ENCODE measurements at regions not wholly inside any gene's neighbourhood (a gene's known extent, or its start where the extent isn't known, plus 50 kb on each side); places are given as distances from the start of the nearest gene placed in this dataset.

GRCh38 chr12:59036973-59037762, 116.9 kb upstream of the LRIG3 start:
- H3K27ac ChIP-seq (ENCODE audit: low read depth, low read length), result no peak overlapping the region
- no CpG with 5 or more reads among the region's 5 CpGs for WGBS (ENCODE audit: extremely low coverage, insufficient coverage, low lambda C conversion rate)
- no peak overlapping the region for H3K4ac ChIP-seq (ENCODE audit: low read depth, low read length)
- no peaks in the 10 kb centered on the region for H3K79me1 ChIP-seq (ENCODE audit: low read length)
- H3K23ac ChIP-seq (ENCODE audit: low read length), result no peak overlapping the region
- no peak overlapping the region for H3K4me3 ChIP-seq (ENCODE audit: low read length)
- H2BK120ac ChIP-seq (ENCODE audit: low read depth, low read length), result no peak overlapping the region
- no peak overlapping the region for H4K5ac ChIP-seq (ENCODE audit: low read length)
- H2AK5ac ChIP-seq (ENCODE audit: low read length), result no peak overlapping the region
- no peak overlapping the region for H3K18ac ChIP-seq (ENCODE audit: low read length)
- no peak overlapping the region for H3K9ac ChIP-seq (ENCODE audit: low read length)
- H2BK5ac ChIP-seq (ENCODE audit: low read length), result no peak overlapping the region
- H3K79me2 ChIP-seq (ENCODE audit: control insufficient read depth, insufficient read depth, low read length), result no peaks in the 10 kb centered on the region
- H2BK15ac ChIP-seq (replicated peaks; ENCODE audit: low read depth), result no peak overlapping the region
- H3K36me3 ChIP-seq (ENCODE audit: control insufficient read depth, insufficient read depth, low read length), result no peaks in the 10 kb centered on the region
- DNase-seq, result no peak
- H3K4me1 ChIP-seq (ENCODE audit: control insufficient read depth, low read depth, low read length), result no peaks in the 10 kb centered on the region
- H3K27me3 ChIP-seq (ENCODE audit: insufficient read depth, low read length, poor library complexity), result no peaks in the 10 kb centered on the region
- H4K8ac ChIP-seq (ENCODE audit: low read depth, low read length), result no peak overlapping the region
- no peak overlapping the region for H3K56ac ChIP-seq (ENCODE audit: low read length)
- no peak overlapping the region for H3K4me2 ChIP-seq (ENCODE audit: low read length)

GRCh38 chr12:59036347-59036746, 116.0 kb upstream of the LRIG3 start:
- Histone ChIP-seq H3K4ac (ENCODE audit: low read depth, low read length) (no peak overlapping the region), H2BK120ac (ENCODE audit: low read depth, low read length) (no peak overlapping the region)
- WGBS (ENCODE audit: extremely low coverage, insufficient coverage, low lambda C conversion rate), result no CpG with 5 or more reads among the region's 2 CpGs

GRCh38 chr12:59031313-59031712, 111.0 kb upstream of the LRIG3 start:
- no peaks in the 10 kb centered on the region for H3K36me3 ChIP-seq (ENCODE audit: control insufficient read depth, insufficient read depth, low read length)
- no peak for DNase-seq
- H2AK5ac ChIP-seq (ENCODE audit: low read length), result no peak overlapping the region
- no peak overlapping the region for H3K4me3 ChIP-seq (ENCODE audit: low read length)
- no peak overlapping the region for H3K27ac ChIP-seq (ENCODE audit: low read depth, low read length)
- H2BK5ac ChIP-seq (ENCODE audit: low read length), result no peak overlapping the region
- H3K27me3 ChIP-seq (ENCODE audit: insufficient read depth, low read length, poor library complexity), result no peaks in the 10 kb centered on the region
- H3K18ac ChIP-seq (ENCODE audit: low read length), result no peak overlapping the region
- no peak overlapping the region for H2BK120ac ChIP-seq (ENCODE audit: low read depth, low read length)
- no peak overlapping the region for H3K4ac ChIP-seq (ENCODE audit: low read depth, low read length)
- no peak overlapping the region for H4K5ac ChIP-seq (ENCODE audit: low read length)
- no peaks in the 10 kb centered on the region for H3K79me2 ChIP-seq (ENCODE audit: control insufficient read depth, insufficient read depth, low read length)
- H3K23ac ChIP-seq (ENCODE audit: low read length), result no peak overlapping the region
- no peaks in the 10 kb centered on the region for H3K79me1 ChIP-seq (ENCODE audit: low read length)
- H2BK15ac ChIP-seq (replicated peaks; ENCODE audit: low read depth), result no peak overlapping the region
- no peak overlapping the region for H3K56ac ChIP-seq (ENCODE audit: low read length)
- H3K4me1 ChIP-seq (ENCODE audit: control insufficient read depth, low read depth, low read length), result no peaks in the 10 kb centered on the region
- no peak overlapping the region for H3K4me2 ChIP-seq (ENCODE audit: low read length)
- H4K8ac ChIP-seq (ENCODE audit: low read depth, low read length), result no peak overlapping the region
- no peak overlapping the region for H3K9ac ChIP-seq (ENCODE audit: low read length)

More at GRCh38 chr12:59036347-59036746, 116.0 kb upstream of the LRIG3 start:
- no peak overlapping the region for H3K18ac ChIP-seq (ENCODE audit: low read length)
- H3K9ac ChIP-seq (ENCODE audit: low read length), result no peak overlapping the region
- no peaks in the 10 kb centered on the region for H3K4me1 ChIP-seq (ENCODE audit: control insufficient read depth, low read depth, low read length)
- no peak overlapping the region for H3K27ac ChIP-seq (ENCODE audit: low read depth, low read length)
- no peaks in the 10 kb centered on the region for H3K79me1 ChIP-seq (ENCODE audit: low read length)
- no peak overlapping the region for H2BK15ac ChIP-seq (replicated peaks; ENCODE audit: low read depth)
- DNase-seq, result no peak
- H4K8ac ChIP-seq (ENCODE audit: low read depth, low read length), result no peak overlapping the region
- no peak overlapping the region for H4K5ac ChIP-seq (ENCODE audit: low read length)
- H3K56ac ChIP-seq (ENCODE audit: low read length), result no peak overlapping the region
- no peaks in the 10 kb centered on the region for H3K79me2 ChIP-seq (ENCODE audit: control insufficient read depth, insufficient read depth, low read length)
- no peak overlapping the region for H3K4me2 ChIP-seq (ENCODE audit: low read length)
- no peak overlapping the region for H3K4me3 ChIP-seq (ENCODE audit: low read length)
- no peak overlapping the region for H2AK5ac ChIP-seq (ENCODE audit: low read length)
- H3K27me3 ChIP-seq (ENCODE audit: insufficient read depth, low read length, poor library complexity), result no peaks in the 10 kb centered on the region
- H3K36me3 ChIP-seq (ENCODE audit: control insufficient read depth, insufficient read depth, low read length), result no peaks in the 10 kb centered on the region
- no peak overlapping the region for H2BK5ac ChIP-seq (ENCODE audit: low read length)
- no peak overlapping the region for H3K23ac ChIP-seq (ENCODE audit: low read length)

- Histone ChIP-seq H3K36me3 (ENCODE audit: control insufficient read depth, insufficient read depth, low read length) (no peaks in the 10 kb centered on the region), H3K18ac (ENCODE audit: low read length) (no peak overlapping the region), H3K27me3 (ENCODE audit: insufficient read depth, low read length, poor library complexity) (no peaks in the 10 kb centered on the region), H2BK15ac (replicated peaks; ENCODE audit: low read depth) (no peak overlapping the region), H3K27ac (ENCODE audit: low read depth, low read length) (no peak overlapping the region), H3K4ac (ENCODE audit: low read depth, low read length) (no peak overlapping the region), H3K9ac (ENCODE audit: low read length) (no peak overlapping the region), H3K79me1 (ENCODE audit: low read length) (no peaks in the 10 kb centered on the region), H4K8ac (ENCODE audit: low read depth, low read length) (no peak overlapping the region), H2BK5ac (ENCODE audit: low read length) (no peak overlapping the region), H2BK120ac (ENCODE audit: low read depth, low read length) (no peak overlapping the region), H4K5ac (ENCODE audit: low read length) (no peak overlapping the region), H2AK5ac (ENCODE audit: low read length) (no peak overlapping the region), H3K23ac (ENCODE audit: low read length) (no peak overlapping the region), H3K4me2 (ENCODE audit: low read length) (no peak overlapping the region), H3K4me3 (ENCODE audit: low read length) (no peak overlapping the region), H3K4me1 (ENCODE audit: control insufficient read depth, low read depth, low read length) (no peaks in the 10 kb centered on the region), H3K56ac (ENCODE audit: low read length) (no peak overlapping the region), H3K79me2 (ENCODE audit: control insufficient read depth, insufficient read depth, low read length) (no peaks in the 10 kb centered on the region)
- no CpG with 5 or more reads among the region's 4 CpGs for WGBS (ENCODE audit: extremely low coverage, insufficient coverage, low lambda C conversion rate)
- DNase-seq, result no peak
These were observed 110.1 kb upstream of the LRIG3 start for GRCh38 chr12:59030415-59030814.

- no peaks in the 10 kb centered on the region for H3K36me3 ChIP-seq (ENCODE audit: control insufficient read depth, insufficient read depth, low read length)
- no peak overlapping the region for H3K23ac ChIP-seq (ENCODE audit: low read length)
- no peak overlapping the region for H2AK5ac ChIP-seq (ENCODE audit: low read length)
- H3K79me2 ChIP-seq (ENCODE audit: control insufficient read depth, insufficient read depth, low read length), result no peaks in the 10 kb centered on the region
- H3K4me1 ChIP-seq (ENCODE audit: control insufficient read depth, low read depth, low read length), result no peaks in the 10 kb centered on the region
- no peak overlapping the region for H3K27ac ChIP-seq (ENCODE audit: low read depth, low read length)
- WGBS (ENCODE audit: extremely low coverage, insufficient coverage, low lambda C conversion rate), result no CpG with 5 or more reads among the region's 3 CpGs
- H3K27me3 ChIP-seq (ENCODE audit: insufficient read depth, low read length, poor library complexity), result no peaks in the 10 kb centered on the region
- H2BK15ac ChIP-seq (replicated peaks; ENCODE audit: low read depth), result no peak overlapping the region
- no peak overlapping the region for H3K18ac ChIP-seq (ENCODE audit: low read length)
- no peaks in the 10 kb centered on the region for H3K79me1 ChIP-seq (ENCODE audit: low read length)
- no peak for DNase-seq
- H4K8ac ChIP-seq (ENCODE audit: low read depth, low read length), result no peak overlapping the region
- no peak overlapping the region for H2BK5ac ChIP-seq (ENCODE audit: low read length)
- H3K56ac ChIP-seq (ENCODE audit: low read length), result no peak overlapping the region
- H2BK120ac ChIP-seq (ENCODE audit: low read depth, low read length), result no peak overlapping the region
- no peak overlapping the region for H3K4me3 ChIP-seq (ENCODE audit: low read length)
- H3K4ac ChIP-seq (ENCODE audit: low read depth, low read length), result no peak overlapping the region
- no peak overlapping the region for H4K5ac ChIP-seq (ENCODE audit: low read length)
- no peak overlapping the region for H3K4me2 ChIP-seq (ENCODE audit: low read length)
- no peak overlapping the region for H3K9ac ChIP-seq (ENCODE audit: low read length)
These were observed 106.9 kb upstream of the LRIG3 start for GRCh38 chr12:59027199-59027598.

GRCh38 chr12:59023861-59024424, 103.6 kb upstream of the LRIG3 start:
- Histone ChIP-seq H3K56ac (ENCODE audit: low read length) (no peak overlapping the region), H3K36me3 (ENCODE audit: control insufficient read depth, insufficient read depth, low read length) (no peaks in the 10 kb centered on the region), H3K4ac (ENCODE audit: low read depth, low read length) (no peak overlapping the region), H2BK5ac (ENCODE audit: low read length) (no peak overlapping the region), H3K79me2 (ENCODE audit: control insufficient read depth, insufficient read depth, low read length) (no peaks in the 10 kb centered on the region), H3K23ac (ENCODE audit: low read length) (no peak overlapping the region), H4K5ac (ENCODE audit: low read length) (no peak overlapping the region), H3K27me3 (ENCODE audit: insufficient read depth, low read length, poor library complexity) (no peaks in the 10 kb centered on the region), H3K18ac (ENCODE audit: low read length) (no peak overlapping the region), H3K4me1 (ENCODE audit: control insufficient read depth, low read depth, low read length) (no peaks in the 10 kb centered on the region), H3K9ac (ENCODE audit: low read length) (no peak overlapping the region), H3K79me1 (ENCODE audit: low read length) (no peaks in the 10 kb centered on the region), H2BK15ac (replicated peaks; ENCODE audit: low read depth) (no peak overlapping the region), H3K27ac (ENCODE audit: low read depth, low read length) (no peak overlapping the region), H2AK5ac (ENCODE audit: low read length) (no peak overlapping the region), H4K8ac (ENCODE audit: low read depth, low read length) (no peak overlapping the region), H2BK120ac (ENCODE audit: low read depth, low read length) (no peak overlapping the region), H3K4me3 (ENCODE audit: low read length) (no peak overlapping the region), H3K4me2 (ENCODE audit: low read length) (no peak overlapping the region)
- DNase-seq, result no peak
- WGBS (ENCODE audit: extremely low coverage, insufficient coverage, low lambda C conversion rate), result no CpG with 5 or more reads among the region's 4 CpGs

Data from mesendoderm (in vitro differentiated cells).